ENCODE measurements at regions not wholly inside any gene's neighbourhood (a gene's known extent, or its start where the extent isn't known, plus 50 kb on each side); places are given as distances from the start of the nearest gene placed in this dataset.
"Not testable (repeated sequence)": the region's sequence is repeated elsewhere in the genome, so short reads cannot be mapped to it uniquely, and the experiment has no call there.

DNA sequence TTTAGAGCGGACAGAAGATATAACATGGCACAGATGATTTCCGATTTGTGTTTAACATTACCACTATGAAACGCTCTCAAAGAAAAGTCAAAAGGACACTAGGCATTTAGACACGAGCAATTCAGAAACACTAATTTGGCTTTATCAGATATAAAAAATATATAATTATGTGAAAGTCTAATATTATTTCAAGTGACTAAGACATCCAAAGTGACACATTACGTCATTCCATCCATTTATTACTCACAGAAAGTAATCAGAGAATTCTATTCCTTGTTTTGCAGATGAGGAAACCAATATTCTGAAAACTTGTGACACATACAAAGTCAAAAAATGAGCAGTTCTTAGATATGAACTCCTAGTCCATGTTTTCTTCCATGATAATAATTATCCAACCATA lies 250.8 kb upstream of the USP15 start:
- Histone ChIP-seq H3K4me3 (ENCODE audit: low read length) (no peak overlapping the region), H3F3A (ENCODE audit: insufficient read depth, low read length, poor library complexity, severe bottlenecking) (no peaks in the 10 kb centered on the region), H2AFZ (ENCODE audit: low read depth, low read length) (no peak overlapping the region), H3K27me3 (ENCODE audit: insufficient read depth, low read depth, low read length) (no peaks in the 10 kb centered on the region), H3K79me2 (replicated peaks; ENCODE audit: insufficient read depth, low read length) (no peaks in the 10 kb centered on the region), H4K20me1 (ENCODE audit: insufficient read depth) (no peaks in the 10 kb centered on the region), H3K9me3 (ENCODE audit: low read length) (no peaks in the 10 kb centered on the region), H3K27ac (ENCODE audit: low read length) (no peak overlapping the region), H3K9me2 (ENCODE audit: insufficient read depth, low read length) (no peaks in the 10 kb centered on the region), H3K9ac (ENCODE audit: low read length) (no peak overlapping the region), H3K36me3 (ENCODE audit: insufficient read depth, low read length) (no peaks in the 10 kb centered on the region), H3K4me2 (ENCODE audit: low read length) (no peak overlapping the region)
- TF ChIP-seq EZH2 (IDR thresholded peaks at IDR 0.05; ENCODE audit: borderline replicate concordance, insufficient read depth, low read length, poor library complexity, severe bottlenecking) (no peak), TAF1 (IDR thresholded peaks at IDR 0.05; ENCODE audit: low read depth) (no peak), EP300 (conservative IDR thresholded peaks at IDR 0.05; ENCODE audit: poor library complexity, severe bottlenecking) (no peak), SMC3 (conservative IDR thresholded peaks at IDR 0.05; ENCODE audit: poor library complexity) (no peak), POLR2AphosphoS5 (IDR thresholded peaks at IDR 0.05) (no peak)
- TF ChIP-seq, protein P1, sequence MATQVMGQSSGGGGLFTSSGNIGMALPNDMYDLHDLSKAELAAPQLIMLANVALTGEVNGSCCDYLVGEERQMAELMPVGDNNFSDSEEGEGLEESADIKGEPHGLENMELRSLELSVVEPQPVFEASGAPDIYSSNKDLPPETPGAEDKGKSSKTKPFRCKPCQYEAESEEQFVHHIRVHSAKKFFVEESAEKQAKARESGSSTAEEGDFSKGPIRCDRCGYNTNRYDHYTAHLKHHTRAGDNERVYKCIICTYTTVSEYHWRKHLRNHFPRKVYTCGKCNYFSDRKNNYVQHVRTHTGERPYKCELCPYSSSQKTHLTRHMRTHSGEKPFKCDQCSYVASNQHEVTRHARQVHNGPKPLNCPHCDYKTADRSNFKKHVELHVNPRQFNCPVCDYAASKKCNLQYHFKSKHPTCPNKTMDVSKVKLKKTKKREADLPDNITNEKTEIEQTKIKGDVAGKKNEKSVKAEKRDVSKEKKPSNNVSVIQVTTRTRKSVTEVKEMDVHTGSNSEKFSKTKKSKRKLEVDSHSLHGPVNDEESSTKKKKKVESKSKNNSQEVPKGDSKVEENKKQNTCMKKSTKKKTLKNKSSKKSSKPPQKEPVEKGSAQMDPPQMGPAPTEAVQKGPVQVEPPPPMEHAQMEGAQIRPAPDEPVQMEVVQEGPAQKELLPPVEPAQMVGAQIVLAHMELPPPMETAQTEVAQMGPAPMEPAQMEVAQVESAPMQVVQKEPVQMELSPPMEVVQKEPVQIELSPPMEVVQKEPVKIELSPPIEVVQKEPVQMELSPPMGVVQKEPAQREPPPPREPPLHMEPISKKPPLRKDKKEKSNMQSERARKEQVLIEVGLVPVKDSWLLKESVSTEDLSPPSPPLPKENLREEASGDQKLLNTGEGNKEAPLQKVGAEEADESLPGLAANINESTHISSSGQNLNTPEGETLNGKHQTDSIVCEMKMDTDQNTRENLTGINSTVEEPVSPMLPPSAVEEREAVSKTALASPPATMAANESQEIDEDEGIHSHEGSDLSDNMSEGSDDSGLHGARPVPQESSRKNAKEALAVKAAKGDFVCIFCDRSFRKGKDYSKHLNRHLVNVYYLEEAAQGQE (IDR thresholded peaks at IDR 0.05; ENCODE audit: borderline replicate concordance): no peak

DNA sequence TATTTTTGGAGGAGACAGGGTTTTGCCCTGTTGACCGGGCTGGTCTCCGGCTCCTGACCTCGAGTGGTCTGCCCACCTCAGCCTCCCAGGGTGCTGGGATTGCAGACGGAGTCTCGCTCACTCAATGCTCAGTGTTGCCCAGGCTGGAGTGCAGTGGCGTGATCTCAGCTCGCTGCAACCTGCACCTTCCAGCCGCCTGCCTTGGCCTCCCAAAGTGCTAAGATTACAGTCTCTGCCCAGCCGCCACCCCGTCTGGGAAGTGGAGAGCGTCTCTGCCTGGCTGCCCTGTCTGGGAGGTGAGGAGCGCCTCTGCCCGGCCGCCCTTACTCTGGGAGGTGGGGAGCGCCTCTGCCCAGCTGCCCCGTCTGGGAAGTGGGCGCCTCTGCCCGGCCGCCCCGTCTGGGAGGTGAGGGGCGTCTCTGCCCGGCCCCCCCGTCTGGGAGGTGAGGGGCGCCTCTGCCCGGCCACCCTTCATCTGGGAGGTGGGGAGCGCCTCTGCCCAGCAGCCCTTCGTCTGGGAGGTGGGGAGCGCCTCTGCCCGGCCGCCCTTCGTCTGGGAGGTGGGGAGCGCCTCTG lies 249.8 kb upstream of the USP15 start:
- not testable (repeated sequence) for H3K4me2 ChIP-seq (ENCODE audit: low read length); H2AFZ ChIP-seq (ENCODE audit: low read depth, low read length); H3K4me3 ChIP-seq (ENCODE audit: low read length); H3F3A ChIP-seq (ENCODE audit: insufficient read depth, low read length, poor library complexity, severe bottlenecking); H3K79me2 ChIP-seq (replicated peaks; ENCODE audit: insufficient read depth, low read length); H3K9me3 ChIP-seq (ENCODE audit: low read length); H3K9ac ChIP-seq (ENCODE audit: low read length); H3K36me3 ChIP-seq (ENCODE audit: insufficient read depth, low read length); H3K9me2 ChIP-seq (ENCODE audit: insufficient read depth, low read length); H3K27me3 ChIP-seq (ENCODE audit: insufficient read depth, low read depth, low read length); H3K27ac ChIP-seq (ENCODE audit: low read length); H4K20me1 ChIP-seq (ENCODE audit: insufficient read depth)

DNA sequence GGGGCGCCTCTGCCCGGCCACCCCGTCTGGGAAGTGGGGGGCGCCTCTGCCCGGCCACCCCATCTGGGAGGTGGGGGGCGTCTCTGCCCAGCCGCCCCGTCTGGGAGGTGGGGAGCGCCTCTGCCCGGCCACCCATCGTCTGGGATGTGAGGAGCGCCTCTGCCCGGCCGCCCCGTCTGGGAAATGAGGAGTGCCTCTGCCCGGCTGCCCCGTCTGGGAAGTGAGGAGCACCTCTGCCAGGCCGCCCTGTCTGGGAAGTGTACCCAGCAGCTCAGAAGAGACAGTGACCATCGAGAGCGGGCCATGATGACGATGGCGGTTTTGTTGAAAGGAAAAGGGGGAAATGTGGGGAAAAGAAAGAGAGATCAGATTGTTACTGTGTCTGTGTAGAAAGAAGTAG lies 249.2 kb upstream of the USP15 start:
- H2AFZ ChIP-seq (ENCODE audit: low read depth, low read length); H4K20me1 ChIP-seq (ENCODE audit: insufficient read depth); H3K9ac ChIP-seq (ENCODE audit: low read length); H3K4me2 ChIP-seq (ENCODE audit: low read length); H3K9me2 ChIP-seq (ENCODE audit: insufficient read depth, low read length); H3K4me3 ChIP-seq (ENCODE audit: low read length); H3F3A ChIP-seq (ENCODE audit: insufficient read depth, low read length, poor library complexity, severe bottlenecking); H3K79me2 ChIP-seq (replicated peaks; ENCODE audit: insufficient read depth, low read length); H3K9me3 ChIP-seq (ENCODE audit: low read length); H3K36me3 ChIP-seq (ENCODE audit: insufficient read depth, low read length); H3K27ac ChIP-seq (ENCODE audit: low read length); H3K27me3 ChIP-seq (ENCODE audit: insufficient read depth, low read depth, low read length): not testable (repeated sequence)

DNA sequence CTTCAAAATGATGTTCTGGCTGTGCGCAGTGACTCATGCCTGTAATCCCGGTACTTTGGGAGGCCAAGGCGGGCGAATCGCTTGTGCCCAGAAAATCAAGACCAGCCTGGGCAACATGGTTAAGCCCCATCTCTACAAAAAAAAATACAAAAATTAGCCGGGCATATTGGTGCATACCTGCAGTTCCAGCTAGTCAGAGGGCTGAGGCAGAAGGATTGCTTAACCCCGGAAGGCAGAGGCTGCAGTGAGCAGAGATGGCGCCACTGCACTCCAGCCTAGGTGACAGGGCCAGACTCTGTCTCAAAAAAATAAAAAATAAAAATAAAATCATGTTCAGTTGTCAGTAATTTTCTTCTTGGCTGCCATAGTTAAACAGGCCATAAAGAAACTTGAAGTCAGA lies 245.9 kb upstream of the USP15 start:
- Histone ChIP-seq H3K27ac (ENCODE audit: low read length) (no peak overlapping the region), H2AFZ (ENCODE audit: low read depth, low read length) (no peak overlapping the region), H4K20me1 (ENCODE audit: insufficient read depth) (no peaks in the 10 kb centered on the region), H3K27me3 (ENCODE audit: insufficient read depth, low read depth, low read length) (no peaks in the 10 kb centered on the region), H3K36me3 (ENCODE audit: insufficient read depth, low read length) (no peaks in the 10 kb centered on the region), H3K9ac (ENCODE audit: low read length) (no peak overlapping the region), H3K4me3 (ENCODE audit: low read length) (no peak overlapping the region), H3K9me3 (ENCODE audit: low read length) (no peaks in the 10 kb centered on the region), H3F3A (ENCODE audit: insufficient read depth, low read length, poor library complexity, severe bottlenecking) (no peaks in the 10 kb centered on the region), H3K4me2 (ENCODE audit: low read length) (no peak overlapping the region), H3K79me2 (replicated peaks; ENCODE audit: insufficient read depth, low read length) (no peaks in the 10 kb centered on the region), H3K9me2 (ENCODE audit: insufficient read depth, low read length) (no peaks in the 10 kb centered on the region)
- no peak for TF ChIP-seq EP300 (conservative IDR thresholded peaks at IDR 0.05; ENCODE audit: poor library complexity, severe bottlenecking)
- no peak for TF ChIP-seq POLR2AphosphoS5 (IDR thresholded peaks at IDR 0.05)
- TF ChIP-seq EZH2 (IDR thresholded peaks at IDR 0.05; ENCODE audit: borderline replicate concordance, insufficient read depth, low read length, poor library complexity, severe bottlenecking): no peak
- no peak for TF ChIP-seq RAD21 (conservative IDR thresholded peaks at IDR 0.05)
- TF ChIP-seq TAF1 (IDR thresholded peaks at IDR 0.05; ENCODE audit: low read depth): no peak
- TF ChIP-seq, protein P2, sequence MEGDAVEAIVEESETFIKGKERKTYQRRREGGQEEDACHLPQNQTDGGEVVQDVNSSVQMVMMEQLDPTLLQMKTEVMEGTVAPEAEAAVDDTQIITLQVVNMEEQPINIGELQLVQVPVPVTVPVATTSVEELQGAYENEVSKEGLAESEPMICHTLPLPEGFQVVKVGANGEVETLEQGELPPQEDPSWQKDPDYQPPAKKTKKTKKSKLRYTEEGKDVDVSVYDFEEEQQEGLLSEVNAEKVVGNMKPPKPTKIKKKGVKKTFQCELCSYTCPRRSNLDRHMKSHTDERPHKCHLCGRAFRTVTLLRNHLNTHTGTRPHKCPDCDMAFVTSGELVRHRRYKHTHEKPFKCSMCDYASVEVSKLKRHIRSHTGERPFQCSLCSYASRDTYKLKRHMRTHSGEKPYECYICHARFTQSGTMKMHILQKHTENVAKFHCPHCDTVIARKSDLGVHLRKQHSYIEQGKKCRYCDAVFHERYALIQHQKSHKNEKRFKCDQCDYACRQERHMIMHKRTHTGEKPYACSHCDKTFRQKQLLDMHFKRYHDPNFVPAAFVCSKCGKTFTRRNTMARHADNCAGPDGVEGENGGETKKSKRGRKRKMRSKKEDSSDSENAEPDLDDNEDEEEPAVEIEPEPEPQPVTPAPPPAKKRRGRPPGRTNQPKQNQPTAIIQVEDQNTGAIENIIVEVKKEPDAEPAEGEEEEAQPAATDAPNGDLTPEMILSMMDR (IDR thresholded peaks at IDR 0.05; ENCODE audit: poor library complexity, severe bottlenecking): no peak
- TF ChIP-seq SMC3 (conservative IDR thresholded peaks at IDR 0.05; ENCODE audit: poor library complexity): no peak
- no peak for TF ChIP-seq MXI1 (conservative IDR thresholded peaks at IDR 0.05; ENCODE audit: poor library complexity, severe bottlenecking)
- TF ChIP-seq, protein P1 (IDR thresholded peaks at IDR 0.05; ENCODE audit: borderline replicate concordance): no peak

Data from neural cell (in vitro differentiated cells).